K562 (cell line): ENCODE measurements at regions not wholly inside any gene's neighbourhood (a gene's known extent, or its start where the extent isn't known, plus 50 kb on each side); places are given as distances from the start of the nearest gene placed in this dataset.

Experiments used
- ATAC-seq: fragments of 200-7000 bp; cut with Tn5 transposase; 3 replicates; pipeline ENCODE4 v1.9.1; 2020; ENCODE audit warnings: moderate library complexity
- BruUV-seq: library from RNA; stranded (reverse); fragments of 400-500 nt; replicated peaks from 2 replicates; lab custom pipeline; 2021; lab: Mats Ljungman, UMichigan
- CTCF ChIA-PET: fragments of 300-600 bp; formaldehyde crosslinking; extraction: SDS; loops from one replicate; lab custom pipeline; 2021; ENCODE audit warnings: low intra/inter-chr PET ratio; lab: Yijun Ruan, JAX
- POLR2A ChIA-PET: fragments of 300-600, 350-650 bp; sonication (Branson Sonifier 250); formaldehyde crosslinking; extraction: SDS; loops from one replicate; lab custom pipeline; 2021; ENCODE audit warnings: antibody characterized with exemption, inconsistent platforms; lab: Yijun Ruan, JAX
- DNase-seq, 4 experiments: peaks; one replicate each; pipeline versions ENCODE4 v3.0.0 to v3.0.0-alpha.2; 2011 to 2018; ENCODE audit warnings: low spot score in 3 of 4, mixed read lengths in 3 of 4; ENCODE audit errors: extremely low read depth in 1 of 4
- FAIRE-seq: peaks from 2 replicates; lab custom pipeline; 2011; peaks lifted over from hg19 to GRCh38; lab: Jason Lieb, UNC
- H2AFZ ChIP-seq: 2 replicates; pipeline ENCODE4 v1.6.0; 2011; ENCODE audit warnings: low read depth, low read length, control low read depth, inconsistent platforms
- H3K27ac ChIP-seq: fragments of 200-600 bp; 3 replicates; pipeline ENCODE4 v1.8.0; 2011; ENCODE audit warnings: low read depth, mild to moderate bottlenecking, control low read depth, inconsistent platforms, low read length, moderate library complexity, mixed read lengths; ENCODE audit errors: extremely low read depth
- H3K27me3 ChIP-seq, 2 experiments: fragments of 300-600 bp in 1 of 2; 2 replicates in 1 of 2; 3 replicates in 1 of 2; pipeline versions ENCODE4 v1.6.0 to v1.8.0; 2011; ENCODE audit warnings: inconsistent platforms in 2 of 2, low read length in 2 of 2, mild to moderate bottlenecking in 1 of 2, mixed read lengths in 1 of 2, moderate library complexity in 1 of 2; ENCODE audit not compliant: control insufficient read depth in 2 of 2, insufficient read depth in 2 of 2
- H3K36me3 ChIP-seq: fragments of 300-600 bp; 3 replicates; pipeline ENCODE4 v1.8.0; 2011; ENCODE audit warnings: mild to moderate bottlenecking, low read length, inconsistent platforms; ENCODE audit not compliant: control insufficient read depth, insufficient read depth
- H3K4me1 ChIP-seq, 2 experiments: fragments of 200-600 bp in 1 of 2; replicated peaks in 1 of 2; 2 replicates in 1 of 2; 3 replicates in 1 of 2; pipeline versions ENCODE4 v1.5.1 to v1.8.0; 2011; ENCODE audit warnings: inconsistent platforms in 2 of 2, low read length in 2 of 2, mild to moderate bottlenecking in 1 of 2, mixed read lengths in 1 of 2, moderate library complexity in 1 of 2; ENCODE audit not compliant: control insufficient read depth in 2 of 2, insufficient read depth in 2 of 2
- H3K4me2 ChIP-seq: 2 replicates; pipeline ENCODE4 v1.6.1; 2011; ENCODE audit warnings: low read length, control low read depth, inconsistent platforms, mixed read lengths; ENCODE audit not compliant: insufficient read depth
- H3K4me3 ChIP-seq: fragments of 200-600 bp; sonication (generic), shearing (Covaris generic); 2 replicates; pipeline ENCODE4 v1.5.1; 2016; ENCODE audit warnings: control low read depth, inconsistent platforms
- H3K79me2 ChIP-seq: fragments of 200-600 bp; 3 replicates; pipeline ENCODE4 v1.8.0; 2011; ENCODE audit warnings: low read length, inconsistent platforms; ENCODE audit not compliant: control insufficient read depth, insufficient read depth
- H3K9ac ChIP-seq, 2 experiments: 2 replicates each; pipeline versions ENCODE4 v1.6.0 to v1.6.1; 2011; ENCODE audit warnings: low read depth in 2 of 2, low read length in 2 of 2, control low read depth in 1 of 2, inconsistent platforms in 1 of 2, mild to moderate bottlenecking in 1 of 2, mixed read lengths in 1 of 2; ENCODE audit not compliant: insufficient read depth in 1 of 2
- H3K9me1 ChIP-seq: one replicate; pipeline ENCODE4 v1.6.0; 2011; ENCODE audit warnings: inconsistent platforms, mild to moderate bottlenecking, low read length, moderate library complexity; ENCODE audit not compliant: control insufficient read depth, insufficient read depth
- H3K9me3 ChIP-seq: replicated peaks from 2 replicates; pipeline ENCODE4 v1.5.1; 2011; ENCODE audit warnings: low read depth, low read length, inconsistent platforms; ENCODE audit not compliant: control insufficient read depth, insufficient read depth
- H4K20me1 ChIP-seq: replicated peaks from 2 replicates; pipeline ENCODE4 v1.6.1; 2011; ENCODE audit warnings: low read length, inconsistent platforms, mixed read lengths; ENCODE audit not compliant: control insufficient read depth, insufficient read depth
- RBM14 ChIP-seq: fragments of 200-400 bp; formaldehyde crosslinking; IDR thresholded peaks from 2 replicates; pipeline ENCODE4 v1.6.1; 2018; ENCODE audit warnings: low read depth, mild to moderate bottlenecking, low read length, moderate library complexity, borderline replicate concordance; ENCODE audit not compliant: insufficient read depth
- REST ChIP-seq, 2 experiments: fragments of 450-650 bp; formaldehyde crosslinking in 1 of 2; IDR thresholded peaks; 2 replicates each; pipeline versions ENCODE4 v1.4.0 to v1.6.1; 2014 to 2020; ENCODE audit warnings: mild to moderate bottlenecking in 2 of 2, borderline replicate concordance in 1 of 2, low read depth in 1 of 2
- WGBS: fragments of 100-300 bp; shearing (Covaris generic); methylation state at CpG from one replicate; pipeline ENCODE4 v1.1.6; 2016; ENCODE audit warnings: low coverage, mixed read lengths; ENCODE audit not compliant: insufficient coverage; ENCODE audit errors: missing lambda C conversion rate; 5-methylcytosine and 5-hydroxymethylcytosine counted together
- in situ Hi-C: fragments of 300-500 bp; cut with MboI; formaldehyde crosslinking; loops from 4 replicates; pipeline ENCODE4 v1.15.0; 2018; ENCODE audit warnings: inconsistent platforms, mixed read lengths
- intact Hi-C: fragments of 100-400 bp; cut with micrococcal nuclease; formaldehyde crosslinking; loops from 2 replicates; pipeline ENCODE4 v1.14.2; 2022

DNA sequence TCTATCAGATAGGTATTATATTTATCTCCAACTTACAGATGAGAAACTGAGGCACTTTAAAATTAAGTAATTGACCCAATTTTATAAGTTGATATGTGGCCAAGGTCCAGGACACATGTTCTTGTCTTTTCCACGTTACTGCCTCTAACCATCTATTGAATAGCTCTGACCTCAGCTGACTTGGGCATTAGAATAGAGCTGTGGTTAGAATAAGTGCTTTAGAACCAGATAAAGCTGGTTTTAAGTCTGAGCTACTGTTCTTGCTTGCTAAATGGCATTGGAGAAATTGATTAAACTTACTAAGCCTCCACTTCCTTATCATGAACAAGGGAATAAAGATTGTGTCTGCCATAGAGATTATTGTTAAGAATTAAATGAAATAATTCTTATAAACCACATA is 147.8 kb upstream of the DTNBP1 start:
- H3K27ac ChIP-seq = no peak overlapping the region
- H3K79me2 ChIP-seq = no peaks in the 10 kb centered on the region
- H3K9me3 ChIP-seq = no peaks in the 10 kb centered on the region
- no peaks in the 10 kb centered on the region for H3K27me3 ChIP-seq
- H3K4me2 ChIP-seq = no peak overlapping the region
- in situ Hi-C loops (no loop called here), intact Hi-C loops (no loop called here)
- no peaks in the 10 kb centered on the region for H3K36me3 ChIP-seq
- no peaks in the 10 kb centered on the region for H3K9me1 ChIP-seq
- POLR2A ChIA-PET = interaction anchor here (1.0 to 2.8 kb wide), 6 partner anchors 10 to 323 kb away, joined by 4 to 10 read pairs (median 4); no protein-coding TSS in a partner anchor
- CTCF ChIA-PET = no interaction called here
- ATAC-seq (no peak), DNase-seq (no peak), FAIRE-seq (no peak)
- H4K20me1 ChIP-seq = no peaks in the 10 kb centered on the region
- BruUV-seq = no TSS peak
- no peak overlapping the region for H2AFZ ChIP-seq
- no peak for TF ChIP-seq RBM14
- TF ChIP-seq REST (IDR thresholded peaks at IDR 0.05; ENCODE audit: borderline replicate concordance) = peak; percentile 30; the same call in 1 of the 2 replicates
- no peak for TF ChIP-seq REST (CRISPR knock-in tag; IDR thresholded peaks at IDR 0.05; ENCODE audit: low read depth)
- 4% methylated on average over 1 of the region's 1 CpG for WGBS
- H3K9ac ChIP-seq = no peak overlapping the region
- H3K4me1 ChIP-seq = peaks cover 0 to 3% of the 10 kb centered on the region in 2 experiments; a peak in 1 of 5 replicates
- H3K4me3 ChIP-seq = no peak overlapping the region
